ENCODE measurements at regions not wholly inside any gene's neighbourhood (a gene's known extent, or its start where the extent isn't known, plus 50 kb on each side); places are given as distances from the start of the nearest gene placed in this dataset.
"Not testable (repeated sequence)": the region's sequence is repeated elsewhere in the genome, so short reads cannot be mapped to it uniquely, and the experiment has no call there.

- no peak overlapping the region for H3K4me3 ChIP-seq (ENCODE audit: low read depth, low read length)
- no peak for DNase-seq (ENCODE audit: low read depth)
Measured at GRCh38 chr13:95386370-95386769, 85.1 kb upstream of the ABCC4 start.

- no peak overlapping the region for H3K4me3 ChIP-seq (ENCODE audit: low read depth, low read length)
- DNase-seq (ENCODE audit: low read depth) = peak; percentile 15
Measured at GRCh38 chr13:95387733-95388207, 86.5 kb upstream of the ABCC4 start.

DNA sequence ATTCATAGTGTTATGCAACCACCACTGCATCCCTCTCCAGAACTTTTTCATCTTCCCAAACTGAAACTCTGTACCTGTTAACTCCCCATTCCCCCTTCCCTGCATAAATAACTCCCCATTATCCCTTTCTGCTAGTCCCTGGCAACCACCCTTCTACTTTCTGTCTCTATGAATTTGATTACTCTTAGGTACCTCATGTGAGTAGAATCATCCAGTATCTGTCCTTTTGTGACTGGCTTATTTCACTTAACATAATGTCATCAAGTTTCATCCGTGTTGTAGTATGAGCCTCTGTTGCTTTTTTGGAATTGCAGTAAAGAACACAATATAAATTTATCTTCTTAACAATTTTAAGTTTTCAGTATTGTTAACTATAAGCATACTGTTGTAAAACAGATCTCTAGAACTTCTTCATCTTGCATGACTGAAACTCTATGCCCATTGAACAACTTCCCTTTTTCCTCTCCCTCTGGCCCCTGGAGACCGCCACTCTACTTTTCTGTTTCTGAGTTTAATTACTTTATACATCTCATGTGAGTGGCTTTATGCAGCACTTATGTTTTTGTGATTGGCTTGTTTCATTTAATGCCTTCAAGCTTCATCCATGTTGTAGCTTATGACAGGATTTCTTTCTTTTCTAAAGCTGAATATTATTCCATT is 87.3 kb upstream of the ABCC4 start:
- no peak for DNase-seq (ENCODE audit: low read depth)

GRCh38 chr13:95391362-95391761 is 90.1 kb upstream of the ABCC4 start:
- H3K4me3 ChIP-seq (ENCODE audit: low read depth, low read length) = no peak overlapping the region
- no peak for DNase-seq (ENCODE audit: low read depth)

More for the DNA sequence above, 87.3 kb upstream of the ABCC4 start:
- H3K4me3 ChIP-seq (ENCODE audit: low read depth, low read length) = no peak overlapping the region

GRCh38 chr13:95391785-95392184 is 90.5 kb upstream of the ABCC4 start:
- no peak for DNase-seq (ENCODE audit: low read depth)
- H3K4me3 ChIP-seq (ENCODE audit: low read depth, low read length) = no peak overlapping the region

GRCh38 chr13:95392597-95392996 is 91.3 kb upstream of the ABCC4 start:
- DNase-seq (ENCODE audit: low read depth) = no peak
- H3K4me3 ChIP-seq (ENCODE audit: low read depth, low read length) = no peak overlapping the region

DNA sequence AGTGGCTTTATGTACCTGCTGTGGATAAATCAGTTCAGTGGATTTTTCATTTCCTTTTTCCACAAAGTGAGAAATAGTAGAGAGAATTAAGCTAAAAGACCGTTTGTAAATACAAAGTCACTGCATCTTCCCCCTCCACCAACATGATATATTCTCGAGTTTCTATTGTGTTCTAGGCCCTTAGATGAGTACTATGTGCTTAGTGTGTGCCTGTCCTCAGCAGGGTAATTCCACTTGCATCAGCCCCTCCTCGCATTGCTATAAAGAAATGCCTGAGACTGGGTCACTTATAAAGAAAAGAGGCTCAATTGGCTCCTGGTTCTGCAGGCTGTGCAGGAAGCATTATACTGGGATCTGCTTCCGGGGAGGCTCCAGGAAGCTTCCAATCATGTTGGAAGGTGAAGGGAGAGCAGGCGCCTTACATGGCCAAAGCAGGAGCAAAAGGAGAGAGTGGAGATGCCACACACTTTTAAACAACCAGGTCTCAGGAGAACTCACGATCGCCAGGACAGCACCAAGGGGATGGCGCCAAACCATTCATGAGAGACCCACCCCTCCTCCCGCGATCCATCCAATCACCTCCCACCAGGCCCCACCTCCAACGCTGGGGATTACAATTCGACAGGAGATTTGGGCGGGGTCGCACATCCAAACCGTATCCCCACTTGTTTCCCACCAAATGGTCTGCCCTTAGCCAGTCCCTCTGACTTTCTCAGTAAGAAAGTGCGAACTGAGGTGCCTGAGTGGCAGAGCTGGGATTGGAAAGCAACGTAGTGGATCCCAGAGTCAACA is 102.3 kb upstream of the ABCC4 start:
- no peak for DNase-seq (ENCODE audit: low read depth)
- peak overlapping the region; percentile 38 for H3K4me3 ChIP-seq (ENCODE audit: low read depth, low read length)

- peak overlapping the region; percentile 38 for H3K4me3 ChIP-seq (ENCODE audit: low read depth, low read length)
- DNase-seq (ENCODE audit: low read depth) = peak; percentile 39
Measured at GRCh38 chr13:95404141-95404882, 103.1 kb upstream of the ABCC4 start.

GRCh38 chr13:95406176-95406575 is 104.9 kb upstream of the ABCC4 start:
- no peak for DNase-seq (ENCODE audit: low read depth)
- H3K4me3 ChIP-seq (ENCODE audit: low read depth, low read length) = no peak overlapping the region

DNA sequence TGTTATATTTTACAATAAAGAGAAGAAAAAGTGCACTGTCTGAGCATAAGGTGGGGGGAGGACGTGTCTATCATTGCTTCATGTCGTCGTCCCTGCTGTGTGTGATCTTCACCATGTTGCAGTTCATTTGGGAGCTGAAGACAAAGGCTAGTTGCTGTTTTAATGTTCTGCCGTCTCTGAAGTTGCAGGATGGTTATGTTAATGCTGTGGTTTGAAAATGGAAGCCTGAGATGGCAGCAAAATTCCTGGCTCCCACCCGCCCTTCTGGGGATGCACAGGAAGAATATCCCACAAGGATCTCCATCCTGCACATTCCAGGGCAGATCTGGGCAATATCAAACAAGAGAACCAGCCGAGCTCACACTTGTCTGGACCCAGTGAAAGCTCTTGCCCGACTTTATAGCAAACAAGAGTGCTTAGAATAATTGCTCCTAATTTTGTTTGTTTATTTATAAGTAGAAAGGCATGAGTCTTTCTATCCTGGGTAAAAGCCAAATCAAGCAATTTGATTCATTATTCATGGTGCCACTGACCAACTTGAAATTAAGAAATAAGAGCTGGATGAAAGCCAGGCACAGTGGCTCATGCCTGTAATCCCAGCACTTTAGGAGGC is 110.3 kb upstream of the ABCC4 start:
- DNase-seq (ENCODE audit: low read depth) = no peak
- H3K4me3 ChIP-seq (ENCODE audit: low read depth, low read length) = no peak overlapping the region

DNA sequence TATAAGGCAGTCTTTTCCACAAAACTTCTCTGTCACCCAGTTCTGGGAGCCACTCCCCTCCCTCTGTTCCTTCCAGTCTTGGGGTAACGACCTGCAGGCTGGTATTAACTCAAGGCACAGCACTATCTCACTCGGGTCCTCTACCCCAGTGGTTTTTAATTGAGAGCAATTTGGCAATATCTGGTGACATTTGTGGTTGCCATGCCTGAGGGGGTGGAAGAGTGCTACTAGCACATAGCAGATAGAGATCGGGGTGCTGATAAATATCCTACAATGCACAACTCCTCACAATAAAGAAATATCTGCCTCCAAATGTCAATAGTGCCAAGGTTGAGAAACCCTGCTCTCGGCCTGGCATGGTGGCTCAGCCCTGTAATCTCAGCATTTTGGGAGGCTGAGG is 117.7 kb upstream of the ABCC4 start:
- no peak for DNase-seq (ENCODE audit: low read depth)

GRCh38 chr13:95420501-95420900 is 119.2 kb upstream of the ABCC4 start:
- no peak for DNase-seq (ENCODE audit: low read depth)
- H3K4me3 ChIP-seq (ENCODE audit: low read depth, low read length) = no peak overlapping the region

More for the DNA sequence above, 117.7 kb upstream of the ABCC4 start:
- H3K4me3 ChIP-seq (ENCODE audit: low read depth, low read length) = no peak overlapping the region

DNA sequence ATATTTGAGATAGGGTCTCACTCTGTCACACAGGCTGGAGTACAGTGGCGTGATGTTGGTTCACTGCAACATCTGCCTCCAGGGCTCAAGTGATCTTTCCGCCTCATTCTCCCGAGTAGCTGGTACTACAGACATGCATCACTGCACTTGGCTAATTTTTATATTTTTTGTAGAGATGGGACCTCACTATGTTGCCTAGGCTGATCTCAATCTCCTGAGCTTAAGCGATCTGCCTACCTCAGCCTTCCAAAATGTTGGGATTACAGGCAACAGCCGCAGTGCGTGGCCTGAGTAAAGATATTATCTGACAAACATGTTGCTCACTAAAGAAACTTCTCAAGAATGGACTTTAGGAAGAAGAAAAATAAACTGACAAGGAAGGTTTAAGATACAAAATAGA is 125.4 kb upstream of the ABCC4 start:
- DNase-seq (ENCODE audit: low read depth) = no peak
- no peak overlapping the region for H3K4me3 ChIP-seq (ENCODE audit: low read depth, low read length)

- H3K4me3 ChIP-seq (ENCODE audit: low read depth, low read length); DNase-seq (ENCODE audit: low read depth): not testable (repeated sequence)
Measured at GRCh38 chr13:95430525-95430924, 122.0 kb upstream of the CLDN10 start.

DNA sequence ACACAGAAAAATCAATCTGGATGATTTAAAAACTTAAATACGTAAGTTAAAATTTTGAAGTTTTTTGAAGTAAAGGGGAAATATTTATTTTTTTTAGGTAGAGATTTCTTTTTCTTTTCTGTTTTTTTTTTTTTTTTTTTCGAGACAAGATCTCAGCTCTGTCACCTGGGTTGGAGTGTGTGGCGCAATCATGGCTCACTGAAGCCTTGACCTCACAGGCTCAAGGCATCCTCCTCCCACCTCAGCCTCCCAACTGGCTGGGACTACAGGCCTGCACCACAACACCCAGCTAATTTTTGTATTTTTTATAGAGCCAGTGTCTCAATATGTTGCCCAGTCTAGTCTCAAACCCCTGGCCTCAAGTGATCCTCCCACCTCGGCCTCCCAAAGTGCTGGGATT is 120.4 kb upstream of the CLDN10 start:
- H3K4me3 ChIP-seq (ENCODE audit: low read depth, low read length) = no peak overlapping the region
- DNase-seq (ENCODE audit: low read depth) = no peak

- H3K4me3 ChIP-seq (ENCODE audit: low read depth, low read length) = no peak overlapping the region
- DNase-seq (ENCODE audit: low read depth) = no peak
Measured at GRCh38 chr13:95433537-95433936, 119.0 kb upstream of the CLDN10 start.

- no peak for DNase-seq (ENCODE audit: low read depth)
- H3K4me3 ChIP-seq (ENCODE audit: low read depth, low read length) = no peak overlapping the region
Measured at GRCh38 chr13:95434111-95434510, 118.4 kb upstream of the CLDN10 start.

GRCh38 chr13:95437561-95437960 is 115.0 kb upstream of the CLDN10 start:
- no peak for DNase-seq (ENCODE audit: low read depth)
- H3K4me3 ChIP-seq (ENCODE audit: low read depth, low read length) = no peak overlapping the region

- no peak overlapping the region for H3K4me3 ChIP-seq (ENCODE audit: low read depth, low read length)
- DNase-seq (ENCODE audit: low read depth) = no peak
Measured at GRCh38 chr13:95438297-95438696, 114.2 kb upstream of the CLDN10 start.
